GM21360 (cell line): ENCODE measurements at regions not wholly inside any gene's neighbourhood (a gene's known extent, or its start where the extent isn't known, plus 50 kb on each side); places are given as distances from the start of the nearest gene placed in this dataset.

Experiments used
- ATAC-seq: cut with Tn5 transposase; IDR thresholded peaks from one replicate; pipeline ENCODE4 v1.9.1; 2021; ENCODE audit warnings: mild to moderate bottlenecking, moderate library complexity; ENCODE audit not compliant: unreplicated experiment

GRCh38 chr18:25454730-25455129, 102.8 kb upstream of the ZNF521 start:
- ATAC-seq = no peak

- no peak for ATAC-seq
Observed at GRCh38 chr18:25454270-25454659, 102.3 kb upstream of the ZNF521 start.

GRCh38 chr18:25453556-25454269, 101.7 kb upstream of the ZNF521 start:
- no peak for ATAC-seq

GRCh38 chr18:25451077-25451658, 99.2 kb upstream of the ZNF521 start:
- no peak for ATAC-seq

GRCh38 chr18:25449046-25449445, 97.1 kb upstream of the ZNF521 start:
- no peak for ATAC-seq

- ATAC-seq = no peak
Observed at GRCh38 chr18:25446972-25447371, 95.0 kb upstream of the ZNF521 start.

GRCh38 chr18:25445430-25445829, 93.5 kb upstream of the ZNF521 start:
- no peak for ATAC-seq

GRCh38 chr18:25443776-25444175, 91.8 kb upstream of the ZNF521 start:
- no peak for ATAC-seq

GRCh38 chr18:25435149-25435782, 83.3 kb upstream of the ZNF521 start:
- ATAC-seq = no peak

- ATAC-seq = no peak
Observed at GRCh38 chr18:25434745-25435144, 82.8 kb upstream of the ZNF521 start.

- no peak for ATAC-seq
Observed at GRCh38 chr18:25433590-25433989, 81.6 kb upstream of the ZNF521 start.

GRCh38 chr18:25425024-25425423, 73.1 kb upstream of the ZNF521 start:
- ATAC-seq = no peak

GRCh38 chr18:25423760-25424159, 71.8 kb upstream of the ZNF521 start:
- no peak for ATAC-seq

GRCh38 chr18:25423267-25423666, 71.3 kb upstream of the ZNF521 start:
- ATAC-seq = no peak

- ATAC-seq = no peak
Observed at GRCh38 chr18:25422230-25422629, 70.3 kb upstream of the ZNF521 start.

GRCh38 chr18:25420077-25420825, 68.3 kb upstream of the ZNF521 start:
- no peak for ATAC-seq

GRCh38 chr18:25416374-25416773, 64.4 kb upstream of the ZNF521 start:
- ATAC-seq = no peak

GRCh38 chr18:25409971-25410370, 58.0 kb upstream of the ZNF521 start:
- ATAC-seq = no peak

GRCh38 chr18:25408293-25408692, 56.3 kb upstream of the ZNF521 start:
- ATAC-seq = no peak
